ENCODE measurements at regions not wholly inside any gene's neighbourhood (a gene's known extent, or its start where the extent isn't known, plus 50 kb on each side); places are given as distances from the start of the nearest gene placed in this dataset.

DNA sequence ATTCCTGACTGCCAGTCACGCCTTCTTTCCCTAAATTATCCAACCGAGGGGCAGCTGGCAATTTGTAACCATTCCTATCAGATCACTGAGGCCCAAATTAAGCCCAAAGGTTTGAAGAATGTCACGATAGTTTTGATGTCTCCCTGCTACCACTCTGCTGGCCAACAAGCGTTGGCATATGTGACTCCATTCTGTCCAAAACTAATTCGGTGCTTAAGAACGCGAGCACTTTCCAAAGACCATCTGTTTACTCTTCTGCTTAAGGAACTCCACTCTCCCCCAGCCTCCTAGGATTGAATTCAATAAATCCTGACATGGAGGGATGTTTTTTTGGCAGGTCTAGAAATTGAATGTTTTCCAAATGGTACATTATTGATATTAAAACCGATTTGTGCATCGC is 131.5 kb upstream of the CTBP2 start:
- no peak for TF ChIP-seq POLR2A (IDR thresholded peaks at IDR 0.05)
- TF ChIP-seq, protein P1, sequence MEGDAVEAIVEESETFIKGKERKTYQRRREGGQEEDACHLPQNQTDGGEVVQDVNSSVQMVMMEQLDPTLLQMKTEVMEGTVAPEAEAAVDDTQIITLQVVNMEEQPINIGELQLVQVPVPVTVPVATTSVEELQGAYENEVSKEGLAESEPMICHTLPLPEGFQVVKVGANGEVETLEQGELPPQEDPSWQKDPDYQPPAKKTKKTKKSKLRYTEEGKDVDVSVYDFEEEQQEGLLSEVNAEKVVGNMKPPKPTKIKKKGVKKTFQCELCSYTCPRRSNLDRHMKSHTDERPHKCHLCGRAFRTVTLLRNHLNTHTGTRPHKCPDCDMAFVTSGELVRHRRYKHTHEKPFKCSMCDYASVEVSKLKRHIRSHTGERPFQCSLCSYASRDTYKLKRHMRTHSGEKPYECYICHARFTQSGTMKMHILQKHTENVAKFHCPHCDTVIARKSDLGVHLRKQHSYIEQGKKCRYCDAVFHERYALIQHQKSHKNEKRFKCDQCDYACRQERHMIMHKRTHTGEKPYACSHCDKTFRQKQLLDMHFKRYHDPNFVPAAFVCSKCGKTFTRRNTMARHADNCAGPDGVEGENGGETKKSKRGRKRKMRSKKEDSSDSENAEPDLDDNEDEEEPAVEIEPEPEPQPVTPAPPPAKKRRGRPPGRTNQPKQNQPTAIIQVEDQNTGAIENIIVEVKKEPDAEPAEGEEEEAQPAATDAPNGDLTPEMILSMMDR (IDR thresholded peaks at IDR 0.05) = no peak

All from right lobe of liver (tissue), 4 donors.